HepG2 (cell line): ENCODE measurements at regions not wholly inside any gene's neighbourhood (a gene's known extent, or its start where the extent isn't known, plus 50 kb on each side); places are given as distances from the start of the nearest gene placed in this dataset.

Source experiments
- ATAC-seq: fragments of 200-7000 bp; cut with Tn5 transposase; 3 replicates; pipeline ENCODE4 v1.9.1; 2020; ENCODE audit warnings: mild to moderate bottlenecking, moderate library complexity
- BruUV-seq: library from RNA; stranded (reverse); fragments of 400-500 nt; replicated peaks from 2 replicates; lab custom pipeline; 2021; lab: Mats Ljungman, UMichigan
- CTCF ChIA-PET: fragments of 300-600 bp; formaldehyde crosslinking; extraction: SDS; loops from one replicate; lab custom pipeline; 2021; ENCODE audit warnings: low total read pairs, inconsistent platforms, low intra/inter-chr PET ratio; lab: Yijun Ruan, JAX
- POLR2A ChIA-PET: fragments of 350-600 bp; sonication (Branson Sonifier 250); formaldehyde crosslinking; loops from one replicate; lab custom pipeline; 2020; ENCODE audit warnings: antibody characterized with exemption, inconsistent platforms; lab: Yijun Ruan, JAX
- DNase-seq: peaks from one replicate; pipeline ENCODE4 v3.0.0-alpha.2; 2015; ENCODE audit warnings: low spot score
- FAIRE-seq: peaks from 3 replicates; lab custom pipeline; 2011; peaks lifted over from hg19 to GRCh38; lab: Jason Lieb, UNC
- H2AFZ ChIP-seq: one replicate; pipeline ENCODE4 v1.6.1; 2011; ENCODE audit warnings: low read length, inconsistent platforms
- H3K27ac ChIP-seq: fragments of 300-600 bp; 3 replicates; pipeline ENCODE4 v1.8.0; 2011; ENCODE audit warnings: mixed run types, mild to moderate bottlenecking, mixed read lengths, low read length, inconsistent platforms; ENCODE audit not compliant: insufficient read depth; ENCODE audit errors: extremely low read length
- H3K27me3 ChIP-seq, 2 experiments: fragments of 200-600 bp in 1 of 2; 2 replicates in 1 of 2; 3 replicates in 1 of 2; pipeline versions ENCODE4 v1.6.0 to v1.8.0; 2011; ENCODE audit warnings: low read length in 2 of 2, mild to moderate bottlenecking in 2 of 2, moderate library complexity in 2 of 2, inconsistent platforms in 1 of 2; ENCODE audit not compliant: insufficient read depth in 2 of 2, control insufficient read depth in 1 of 2
- H3K36me3 ChIP-seq, 2 experiments: fragments of 200-600 bp in 1 of 2; replicated peaks in 1 of 2; 2 replicates in 1 of 2; 3 replicates in 1 of 2; pipeline versions ENCODE4 v1.5.1 to v1.8.0; 2011; ENCODE audit warnings: low read length in 2 of 2, inconsistent platforms in 1 of 2; ENCODE audit not compliant: insufficient read depth in 2 of 2, control insufficient read depth in 1 of 2
- H3K4me1 ChIP-seq: 2 replicates; pipeline ENCODE4 v1.5.1; 2012; ENCODE audit warnings: low read length, inconsistent platforms; ENCODE audit not compliant: insufficient read depth
- H3K4me2 ChIP-seq: 2 replicates; pipeline ENCODE4 v1.6.0; 2011; ENCODE audit warnings: low read depth, low read length, inconsistent platforms
- H3K4me3 ChIP-seq, 3 experiments: fragments of 200-600 bp in 1 of 3; sonication (generic), shearing (Covaris generic) in 1 of 3; replicated peaks in 1 of 3; 2 replicates each; pipeline ENCODE4 v1.5.1; 2011 to 2016; ENCODE audit warnings: low read length in 3 of 3, inconsistent platforms in 2 of 3, low read depth in 2 of 3, mild to moderate bottlenecking in 2 of 3, control low read depth in 1 of 3, mixed read lengths in 1 of 3; ENCODE audit not compliant: insufficient read depth in 1 of 3
- H3K79me2 ChIP-seq: one replicate; pipeline ENCODE4 v1.6.1; 2011; ENCODE audit warnings: low read length, inconsistent platforms; ENCODE audit not compliant: insufficient read depth
- H3K9ac ChIP-seq: 2 replicates; pipeline ENCODE4 v1.6.0; 2011; ENCODE audit warnings: mild to moderate bottlenecking, low read depth, low read length, inconsistent platforms; ENCODE audit not compliant: insufficient read depth
- H3K9me3 ChIP-seq: 2 replicates; pipeline ENCODE4 v1.5.1; 2012; ENCODE audit warnings: mild to moderate bottlenecking, low read length
- H4K20me1 ChIP-seq: 2 replicates; pipeline ENCODE4 v1.6.0; 2011; ENCODE audit warnings: inconsistent platforms, mild to moderate bottlenecking, low read length, moderate library complexity; ENCODE audit not compliant: insufficient read depth
- FOXM1 ChIP-seq: sonication (generic); formaldehyde crosslinking; IDR thresholded peaks from 2 replicates; pipeline ENCODE4 v1.5.0; 2020; ENCODE audit warnings: missing genetic modification reagents
- HOXA5 ChIP-seq: sonication (generic); formaldehyde crosslinking; IDR thresholded peaks from 2 replicates; pipeline ENCODE4 v1.4.0; 2020; ENCODE audit warnings: missing genetic modification reagents
- RFX5 ChIP-seq: IDR thresholded peaks from 2 replicates; pipeline ENCODE4 v1.6.1; 2011; ENCODE audit warnings: low read depth, low read length, improper control_type of control experiment
- ZBTB25 ChIP-seq: IDR thresholded peaks from 2 replicates; pipeline ENCODE4 v1.6.1; 2018; ENCODE audit warnings: missing genetic modification reagents
- ZC3H13 ChIP-seq: sonication (generic); formaldehyde crosslinking; IDR thresholded peaks from 2 replicates; pipeline ENCODE4 v1.8.1; 2023; ENCODE audit warnings: mild to moderate bottlenecking, missing genetic modification reagents, moderate library complexity
- ZFP90 ChIP-seq: sonication (generic); formaldehyde crosslinking; IDR thresholded peaks from 2 replicates; pipeline ENCODE4 v1.8.0; 2022; ENCODE audit warnings: missing genetic modification reagents, mild to moderate bottlenecking, inconsistent platforms, borderline replicate concordance
- ZNF275 ChIP-seq: sonication (generic); formaldehyde crosslinking; IDR thresholded peaks from 2 replicates; pipeline ENCODE4 v1.8.0; 2022; ENCODE audit warnings: missing genetic modification reagents, mild to moderate bottlenecking, inconsistent platforms, borderline replicate concordance
- ZNF335 ChIP-seq: sonication (generic); formaldehyde crosslinking; IDR thresholded peaks from 2 replicates; pipeline ENCODE4 v1.4.0; 2020; ENCODE audit warnings: missing genetic modification reagents
- ZNF562 ChIP-seq: sonication (generic); formaldehyde crosslinking; IDR thresholded peaks from 2 replicates; pipeline ENCODE4 v1.8.0; 2022; ENCODE audit warnings: missing genetic modification reagents, borderline replicate concordance
- ZNF605 ChIP-seq: sonication (generic); formaldehyde crosslinking; IDR thresholded peaks from 2 replicates; pipeline ENCODE4 v1.8.0; 2022; ENCODE audit warnings: mild to moderate bottlenecking, missing genetic modification reagents
- ZNF687 ChIP-seq: sonication (generic); formaldehyde crosslinking; IDR thresholded peaks from 2 replicates; pipeline ENCODE4 v1.5.1; 2020; ENCODE audit warnings: mild to moderate bottlenecking, missing genetic modification reagents, moderate library complexity
- ZNF782 ChIP-seq: sonication (generic); formaldehyde crosslinking; IDR thresholded peaks from 2 replicates; pipeline ENCODE4 v1.4.0; 2020; ENCODE audit warnings: missing genetic modification reagents, mild to moderate bottlenecking, borderline replicate concordance
- WGBS: methylation state at CpG from one replicate; pipeline ENCODE4 v1.1.6; 2017; ENCODE audit warnings: low lambda C conversion rate; 5-methylcytosine and 5-hydroxymethylcytosine counted together
- in situ Hi-C: cut with HindIII; loops from 2 replicates; pipeline ENCODE4 v1.10.0; 2017; ENCODE audit warnings: low pct_unique_long_range_greater_than_20kb; ENCODE audit not compliant: extremely low pct_ligation_motif_present
- intact Hi-C: fragments of 100-400 bp; cut with micrococcal nuclease; formaldehyde crosslinking; loops from one replicate; pipeline ENCODE4 v1.10.0; 2022; ENCODE audit not compliant: unreplicated experiment
- TF ChIP-seq, protein P1 (sequence below): sonication (generic); formaldehyde crosslinking; IDR thresholded peaks from 2 replicates; pipeline ENCODE4 v1.5.0; 2020; ENCODE audit warnings: missing genetic modification reagents, mild to moderate bottlenecking, borderline replicate concordance
- TF ChIP-seq, protein P2 (sequence below): conservative IDR thresholded peaks from 2 replicates; pipeline ENCODE4 v1.6.1; 2018; ENCODE audit warnings: missing genetic modification reagents

DNA sequence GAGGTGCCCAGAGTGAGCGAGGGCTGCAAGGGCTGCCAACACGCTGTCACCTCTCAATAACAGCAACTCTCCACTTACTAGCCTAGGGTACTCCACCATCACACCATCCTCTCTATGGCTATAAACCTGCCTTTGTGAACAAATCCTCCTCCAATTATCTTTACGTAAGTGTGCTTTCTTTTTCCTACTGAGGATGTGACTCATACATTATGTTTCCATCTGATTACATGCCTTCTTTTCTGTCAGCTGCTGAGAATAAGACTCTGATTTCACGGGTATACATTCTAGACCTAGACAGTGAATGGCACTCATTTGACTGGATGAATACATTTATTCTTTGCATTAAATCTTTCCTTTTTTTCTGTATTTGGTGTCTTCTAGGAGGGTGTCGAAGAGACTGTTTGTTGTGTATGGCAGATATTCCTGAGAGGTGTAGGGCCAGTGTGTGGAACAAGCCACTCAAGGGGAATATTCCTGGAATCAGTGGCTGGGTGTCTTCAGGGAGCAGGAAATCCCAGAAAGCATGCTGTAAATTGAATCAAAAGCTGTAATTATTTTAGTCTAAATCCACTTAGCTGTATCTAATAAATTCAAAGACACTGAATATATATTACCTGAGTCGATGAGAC is 327.3 kb upstream of the TMTC1 start:
- no peak overlapping the region for H3K4me2 ChIP-seq
- H3K4me1 ChIP-seq: no peaks in the 10 kb centered on the region
- ChIA-PET CTCF (no interaction called here), POLR2A (no interaction called here)
- no peaks in the 10 kb centered on the region; a peak in 1 of 5 replicates for H3K27me3 ChIP-seq
- no peaks in the 10 kb centered on the region for H3K9me3 ChIP-seq
- H3K27ac ChIP-seq: no peak overlapping the region
- no peaks in the 10 kb centered on the region for H4K20me1 ChIP-seq
- DNase-seq: no peak
- H3K36me3 ChIP-seq: no peaks in the 10 kb centered on the region
- 35% methylated on average over 6 of the region's 6 CpGs for WGBS
- no peak for ATAC-seq
- no peaks in the 10 kb centered on the region for H3K79me2 ChIP-seq
- no peak overlapping the region for H2AFZ ChIP-seq
- intact Hi-C loops (no loop called here), in situ Hi-C loops (no loop called here)
- no peak overlapping the region for H3K4me3 ChIP-seq
- no peak overlapping the region for H3K9ac ChIP-seq
- BruUV-seq: no TSS peak
- no peak for FAIRE-seq
- no peak for TF ChIP-seq ZNF335 (CRISPR knock-in tag)
- TF ChIP-seq ZFP90 (CRISPR knock-in tag): no peak
- TF ChIP-seq RFX5: no peak
- TF ChIP-seq ZNF562 (CRISPR knock-in tag): no peak
- no peak for TF ChIP-seq ZC3H13 (CRISPR knock-in tag)
- no peak for TF ChIP-seq ZNF782 (CRISPR knock-in tag)
- no peak for TF ChIP-seq ZNF605 (CRISPR knock-in tag)
- no peak for TF ChIP-seq ZNF275
- no peak for TF ChIP-seq ZNF687 (CRISPR knock-in tag)
- no peak for TF ChIP-seq HOXA5 (CRISPR knock-in tag)
- TF ChIP-seq, protein P1, sequence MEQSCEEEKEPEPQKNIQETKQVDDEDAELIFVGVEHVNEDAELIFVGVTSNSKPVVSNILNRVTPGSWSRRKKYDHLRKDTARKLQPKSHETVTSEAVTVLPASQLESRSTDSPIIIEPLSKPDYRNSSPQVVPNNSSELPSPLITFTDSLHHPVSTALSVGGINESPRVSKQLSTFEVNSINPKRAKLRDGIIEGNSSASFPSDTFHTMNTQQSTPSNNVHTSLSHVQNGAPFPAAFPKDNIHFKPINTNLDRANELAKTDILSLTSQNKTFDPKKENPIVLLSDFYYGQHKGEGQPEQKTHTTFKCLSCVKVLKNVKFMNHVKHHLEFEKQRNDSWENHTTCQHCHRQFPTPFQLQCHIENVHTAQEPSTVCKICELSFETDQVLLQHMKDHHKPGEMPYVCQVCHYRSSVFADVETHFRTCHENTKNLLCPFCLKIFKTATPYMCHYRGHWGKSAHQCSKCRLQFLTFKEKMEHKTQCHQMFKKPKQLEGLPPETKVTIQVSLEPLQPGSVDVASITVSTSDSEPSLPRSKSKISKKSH (CRISPR knock-in tag): no peak
- TF ChIP-seq, protein P2, sequence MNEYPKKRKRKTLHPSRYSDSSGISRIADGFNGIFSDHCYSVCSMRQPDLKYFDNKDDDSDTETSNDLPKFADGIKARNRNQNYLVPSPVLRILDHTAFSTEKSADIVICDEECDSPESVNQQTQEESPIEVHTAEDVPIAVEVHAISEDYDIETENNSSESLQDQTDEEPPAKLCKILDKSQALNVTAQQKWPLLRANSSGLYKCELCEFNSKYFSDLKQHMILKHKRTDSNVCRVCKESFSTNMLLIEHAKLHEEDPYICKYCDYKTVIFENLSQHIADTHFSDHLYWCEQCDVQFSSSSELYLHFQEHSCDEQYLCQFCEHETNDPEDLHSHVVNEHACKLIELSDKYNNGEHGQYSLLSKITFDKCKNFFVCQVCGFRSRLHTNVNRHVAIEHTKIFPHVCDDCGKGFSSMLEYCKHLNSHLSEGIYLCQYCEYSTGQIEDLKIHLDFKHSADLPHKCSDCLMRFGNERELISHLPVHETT (CRISPR knock-in tag): no peak
- no peak for TF ChIP-seq FOXM1 (CRISPR knock-in tag)
- TF ChIP-seq ZBTB25 (CRISPR knock-in tag): no peak
